BE2C (cell line): ENCODE measurements at regions not wholly inside any gene's neighbourhood (a gene's known extent, or its start where the extent isn't known, plus 50 kb on each side); places are given as distances from the start of the nearest gene placed in this dataset.

Source experiments
- DNase-seq: peaks from one replicate; pipeline ENCODE4 v3.0.0-alpha.2; 2020
- H3K27me3 ChIP-seq: fragments of 250-450 bp; sonication (Bioruptor Pico); 2 replicates; pipeline ENCODE4 v1.5.1; 2020; ENCODE audit warnings: mild to moderate bottlenecking
- H3K36me3 ChIP-seq: fragments of 250-450 bp; sonication (Bioruptor Pico); 2 replicates; pipeline ENCODE4 v1.5.1; 2020; ENCODE audit warnings: mild to moderate bottlenecking
- H3K4me1 ChIP-seq: fragments of 250-450 bp; sonication (Bioruptor Pico); 2 replicates; pipeline ENCODE4 v1.5.1; 2020
- H3K4me3 ChIP-seq: 2 replicates; pipeline ENCODE4 v1.5.1; 2011; ENCODE audit warnings: low read depth, low read length
- H3K9me3 ChIP-seq: fragments of 250-450 bp; sonication (Bioruptor Pico); 2 replicates; pipeline ENCODE4 v1.5.1; 2020
- TF ChIP-seq, protein P1 (sequence below): IDR thresholded peaks from 2 replicates; pipeline ENCODE4 v1.5.1; 2012; ENCODE audit warnings: mild to moderate bottlenecking, low read depth, low read length

DNA sequence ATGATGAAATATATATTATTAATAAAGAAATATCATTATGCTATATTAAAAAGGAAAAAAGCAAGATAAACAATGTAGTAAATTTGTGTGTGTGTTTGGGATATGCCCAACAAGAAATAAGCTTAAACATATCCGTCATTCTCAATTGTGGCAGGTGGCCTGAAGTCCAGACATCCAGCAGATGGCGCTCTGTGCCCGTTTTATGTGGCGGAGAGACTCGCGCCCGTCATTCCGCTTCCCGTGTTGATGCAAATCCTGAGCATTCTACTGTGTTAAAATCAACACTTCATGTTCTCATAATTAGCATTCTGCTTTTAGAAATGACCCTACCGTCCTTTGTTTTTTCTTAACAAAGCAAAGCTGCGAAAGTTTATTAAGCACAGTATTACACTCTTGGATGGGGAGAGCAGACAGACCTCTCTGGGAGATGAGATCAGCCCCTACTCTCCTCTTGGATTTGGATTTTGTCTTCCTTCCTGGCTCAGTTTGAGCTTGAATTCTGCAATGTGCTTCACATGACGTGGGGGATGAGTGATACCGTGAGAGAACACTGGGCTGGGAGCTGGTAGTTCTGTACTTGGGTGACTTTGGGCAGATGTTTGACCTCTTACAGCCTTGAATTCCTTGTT lies 125.8 kb downstream of the MCHR2 start:
- Histone ChIP-seq H3K4me3 (peak overlapping the region; percentile 6; the same call in 1 of the 2 replicates), H3K36me3 (no peaks in the 10 kb centered on the region), H3K27me3 (peaks cover 9% of the 10 kb centered on the region; the same call in 1 of the 2 replicates), H3K9me3 (no peaks in the 10 kb centered on the region), H3K4me1 (no peaks in the 10 kb centered on the region)
- TF ChIP-seq, protein P1, sequence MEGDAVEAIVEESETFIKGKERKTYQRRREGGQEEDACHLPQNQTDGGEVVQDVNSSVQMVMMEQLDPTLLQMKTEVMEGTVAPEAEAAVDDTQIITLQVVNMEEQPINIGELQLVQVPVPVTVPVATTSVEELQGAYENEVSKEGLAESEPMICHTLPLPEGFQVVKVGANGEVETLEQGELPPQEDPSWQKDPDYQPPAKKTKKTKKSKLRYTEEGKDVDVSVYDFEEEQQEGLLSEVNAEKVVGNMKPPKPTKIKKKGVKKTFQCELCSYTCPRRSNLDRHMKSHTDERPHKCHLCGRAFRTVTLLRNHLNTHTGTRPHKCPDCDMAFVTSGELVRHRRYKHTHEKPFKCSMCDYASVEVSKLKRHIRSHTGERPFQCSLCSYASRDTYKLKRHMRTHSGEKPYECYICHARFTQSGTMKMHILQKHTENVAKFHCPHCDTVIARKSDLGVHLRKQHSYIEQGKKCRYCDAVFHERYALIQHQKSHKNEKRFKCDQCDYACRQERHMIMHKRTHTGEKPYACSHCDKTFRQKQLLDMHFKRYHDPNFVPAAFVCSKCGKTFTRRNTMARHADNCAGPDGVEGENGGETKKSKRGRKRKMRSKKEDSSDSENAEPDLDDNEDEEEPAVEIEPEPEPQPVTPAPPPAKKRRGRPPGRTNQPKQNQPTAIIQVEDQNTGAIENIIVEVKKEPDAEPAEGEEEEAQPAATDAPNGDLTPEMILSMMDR: peak; percentile 89
- peak; percentile 82 for DNase-seq
